ENCODE measurements at regions not wholly inside any gene's neighbourhood (a gene's known extent, or its start where the extent isn't known, plus 50 kb on each side); places are given as distances from the start of the nearest gene placed in this dataset.

- H3K27ac ChIP-seq (ENCODE audit: low read depth, low read length) = no peak overlapping the region
- 80 to 97% (median 81%) methylated on average over 4 of the region's 4 CpGs for WGBS, 3 donors
These were observed 150.1 kb downstream of the GLI2 start for GRCh38 chr2:120885749-120886148.

GRCh38 chr2:120886534-120887319 lies 151.1 kb downstream of the GLI2 start:
- WGBS, 3 donors = 76 to 82% (median 76%) methylated on average over 18 of the region's 18 CpGs
- no peak overlapping the region for H3K27ac ChIP-seq (ENCODE audit: low read depth, low read length)

GRCh38 chr2:120887320-120887697 lies 151.6 kb downstream of the GLI2 start:
- no peak overlapping the region for H3K27ac ChIP-seq (ENCODE audit: low read depth, low read length)

GRCh38 chr2:120887741-120888231 lies 152.1 kb downstream of the GLI2 start:
- H3K27ac ChIP-seq (ENCODE audit: low read depth, low read length) = no peak overlapping the region
- WGBS, 3 donors = 40 to 86% (median 86%) methylated on average over 14 of the region's 14 CpGs

More at GRCh38 chr2:120887320-120887697, 151.6 kb downstream of the GLI2 start:
- WGBS, 3 donors = 41 to 89% (median 82%) methylated on average over 11 of the region's 11 CpGs

GRCh38 chr2:120888851-120889250 lies 153.2 kb downstream of the GLI2 start:
- 91 to 98% (median 95%) methylated on average over 10 of the region's 10 CpGs for WGBS, 3 donors

GRCh38 chr2:120889936-120890335 lies 154.3 kb downstream of the GLI2 start:
- 91 to 95% (median 93%) methylated on average over 3 of the region's 3 CpGs for WGBS, 3 donors

More at GRCh38 chr2:120888851-120889250, 153.2 kb downstream of the GLI2 start:
- H3K27ac ChIP-seq (ENCODE audit: low read depth, low read length) = no peak overlapping the region

GRCh38 chr2:120890566-120891360 lies 155.1 kb downstream of the GLI2 start:
- WGBS, 3 donors = 91 to 92% (median 92%) methylated on average over 12 of the region's 12 CpGs
- no peak overlapping the region for H3K27ac ChIP-seq (ENCODE audit: low read depth, low read length)

More at GRCh38 chr2:120889936-120890335, 154.3 kb downstream of the GLI2 start:
- H3K27ac ChIP-seq (ENCODE audit: low read depth, low read length) = no peak overlapping the region

- WGBS, 3 donors = 94 to 96% (median 95%) methylated on average over 8 of the region's 8 CpGs
- H3K27ac ChIP-seq (ENCODE audit: low read depth, low read length) = no peak overlapping the region
These were observed 156.8 kb downstream of the GLI2 start for GRCh38 chr2:120892271-120892966.

- no peak overlapping the region for H3K27ac ChIP-seq (ENCODE audit: low read depth, low read length)
- 55 to 80% (median 56%) methylated on average over 11 of the region's 11 CpGs for whole genome bisulfite sequencing, 3 donors
These were observed 157.4 kb downstream of the GLI2 start for GRCh38 chr2:120892967-120893667.

GRCh38 chr2:120893811-120894584 lies 158.3 kb downstream of the GLI2 start:
- WGBS, 3 donors = 63 to 76% (median 67%) methylated on average over 18 of the region's 18 CpGs
- no peak overlapping the region for H3K27ac ChIP-seq (ENCODE audit: low read depth, low read length)

- H3K27ac ChIP-seq (ENCODE audit: low read depth, low read length) = no peak overlapping the region
- 69 to 72% (median 69%) methylated on average over 5 of the region's 5 CpGs for WGBS, 3 donors
These were observed 159.3 kb downstream of the GLI2 start for GRCh38 chr2:120894966-120895365.

- H3K27ac ChIP-seq (ENCODE audit: low read depth, low read length) = no peak overlapping the region
- WGBS, 3 donors = 90 to 96% (median 93%) methylated on average over 3 of the region's 3 CpGs
These were observed 160.5 kb downstream of the GLI2 start for GRCh38 chr2:120896126-120896525.

- no peak overlapping the region for H3K27ac ChIP-seq (ENCODE audit: low read depth, low read length)
- 80 to 89% (median 82%) methylated on average over 9 of the region's 9 CpGs for WGBS, 3 donors
These were observed 161.2 kb downstream of the GLI2 start for GRCh38 chr2:120896901-120897300.

GRCh38 chr2:120897399-120897798 lies 161.7 kb downstream of the GLI2 start:
- 83 to 91% (median 86%) methylated on average over 2 of the region's 2 CpGs for WGBS, 3 donors
- H3K27ac ChIP-seq (ENCODE audit: low read depth, low read length) = no peak overlapping the region

GRCh38 chr2:120898496-120898895 lies 162.8 kb downstream of the GLI2 start:
- WGBS, 3 donors = 90 to 95% (median 92%) methylated on average over 5 of the region's 5 CpGs
- no peak overlapping the region for H3K27ac ChIP-seq (ENCODE audit: low read depth, low read length)

GRCh38 chr2:120898961-120899750 lies 163.5 kb downstream of the GLI2 start:
- 62 to 74% (median 65%) methylated on average over 18 of the region's 18 CpGs for WGBS, 3 donors
- H3K27ac ChIP-seq (ENCODE audit: low read depth, low read length) = no peak overlapping the region

- WGBS, 3 donors = 80 to 84% (median 80%) methylated on average over 6 of the region's 6 CpGs
- no peak overlapping the region for H3K27ac ChIP-seq (ENCODE audit: low read depth, low read length)
These were observed 164.1 kb downstream of the GLI2 start for GRCh38 chr2:120899771-120900170.

Data from adipose tissue (tissue), 3 donors.